ENCODE measurements at regions not wholly inside any gene's neighbourhood (a gene's known extent, or its start where the extent isn't known, plus 50 kb on each side); places are given as distances from the start of the nearest gene placed in this dataset.

DNA sequence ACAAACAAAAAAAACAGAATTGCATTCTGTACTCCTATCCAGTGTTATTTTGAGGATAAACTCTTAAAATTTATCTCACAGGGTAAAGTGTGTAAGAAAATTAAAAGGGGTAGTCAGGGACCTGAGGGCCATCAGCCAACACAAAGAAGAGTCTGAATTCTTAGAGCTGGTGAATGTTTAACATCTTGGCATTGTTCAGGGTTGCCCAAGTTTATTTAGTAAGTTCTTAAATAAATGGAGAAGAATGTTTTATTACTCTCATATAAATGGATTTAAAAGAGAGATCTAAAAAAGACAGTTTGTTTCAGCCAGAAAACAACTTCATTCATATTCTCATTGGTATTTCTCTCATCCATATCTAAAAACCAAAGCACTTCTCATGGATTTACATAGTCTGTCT is 171.7 kb downstream of the LACC1 start:
- no peak for TF ChIP-seq YY1 (IDR thresholded peaks at IDR 0.05; ENCODE audit: insufficient read depth, insufficient read length)
- no peak for TF ChIP-seq ZNF274 (IDR thresholded peaks at IDR 0.05; ENCODE audit: low read depth, low read length)
- TF ChIP-seq SUZ12 (IDR thresholded peaks at IDR 0.05; ENCODE audit: extremely low read depth, insufficient read depth, insufficient read length) = no peak
